ENCODE measurements at regions not wholly inside any gene's neighbourhood (a gene's known extent, or its start where the extent isn't known, plus 50 kb on each side); places are given as distances from the start of the nearest gene placed in this dataset.

GRCh38 chr6:113649276-113649675, 207.9 kb upstream of the MARCKS start:
- 30% methylated on average over 6 of the region's 6 CpGs for WGBS (ENCODE audit: missing lambda C conversion rate)
- no peak for TF ChIP-seq CHD2 (IDR thresholded peaks at IDR 0.05; ENCODE audit: low read length, partially characterized antibody)
- no peak for TF ChIP-seq POLR2AphosphoS2 (conservative IDR thresholded peaks at IDR 0.05; ENCODE audit: low read length)
- no peak for TF ChIP-seq E2F6 (IDR thresholded peaks at IDR 0.05; ENCODE audit: borderline replicate concordance, low read depth)
- TF ChIP-seq ZFP36 (IDR thresholded peaks at IDR 0.05; ENCODE audit: borderline replicate concordance, partially characterized antibody), result no peak
- TF ChIP-seq NR3C1 (IDR thresholded peaks at IDR 0.05), result no peak
- TF ChIP-seq ZNF302 (CRISPR knock-in tag; IDR thresholded peaks at IDR 0.05), result no peak
- TF ChIP-seq FOSL2 (IDR thresholded peaks at IDR 0.05), result no peak
- no peak for TF ChIP-seq FOSL2 (CRISPR knock-in tag; IDR thresholded peaks at IDR 0.05)
- TF ChIP-seq, protein P1, sequence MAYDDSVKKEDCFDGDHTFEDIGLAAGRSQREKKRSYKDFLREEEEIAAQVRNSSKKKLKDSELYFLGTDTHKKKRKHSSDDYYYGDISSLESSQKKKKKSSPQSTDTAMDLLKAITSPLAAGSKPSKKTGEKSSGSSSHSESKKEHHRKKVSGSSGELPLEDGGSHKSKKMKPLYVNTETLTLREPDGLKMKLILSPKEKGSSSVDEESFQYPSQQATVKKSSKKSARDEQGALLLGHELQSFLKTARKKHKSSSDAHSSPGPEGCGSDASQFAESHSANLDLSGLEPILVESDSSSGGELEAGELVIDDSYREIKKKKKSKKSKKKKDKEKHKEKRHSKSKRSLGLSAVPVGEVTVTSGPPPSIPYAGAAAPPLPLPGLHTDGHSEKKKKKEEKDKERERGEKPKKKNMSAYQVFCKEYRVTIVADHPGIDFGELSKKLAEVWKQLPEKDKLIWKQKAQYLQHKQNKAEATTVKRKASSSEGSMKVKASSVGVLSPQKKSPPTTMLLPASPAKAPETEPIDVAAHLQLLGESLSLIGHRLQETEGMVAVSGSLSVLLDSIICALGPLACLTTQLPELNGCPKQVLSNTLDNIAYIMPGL (CRISPR knock-in tag; IDR thresholded peaks at IDR 0.05; ENCODE audit: borderline replicate concordance), result no peak
- TF ChIP-seq NFE2L2 (conservative IDR thresholded peaks at IDR 0.05; ENCODE audit: low read length), result no peak
- TF ChIP-seq, protein P2, sequence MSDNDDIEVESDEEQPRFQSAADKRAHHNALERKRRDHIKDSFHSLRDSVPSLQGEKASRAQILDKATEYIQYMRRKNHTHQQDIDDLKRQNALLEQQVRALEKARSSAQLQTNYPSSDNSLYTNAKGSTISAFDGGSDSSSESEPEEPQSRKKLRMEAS (IDR thresholded peaks at IDR 0.05), result no peak
- no peak for TF ChIP-seq RCOR1 (IDR thresholded peaks at IDR 0.05; ENCODE audit: low read depth, low read length)
- no peak for TF ChIP-seq KDM5A (IDR thresholded peaks at IDR 0.05)
- TF ChIP-seq RFX5 (IDR thresholded peaks at IDR 0.05), result no peak
- TF ChIP-seq TFCP2L1 (CRISPR knock-in tag; IDR thresholded peaks at IDR 0.05), result no peak
- TF ChIP-seq KDM1A (IDR thresholded peaks at IDR 0.05; ENCODE audit: low read depth), result no peak
- TF ChIP-seq HOXB5 (CRISPR knock-in tag; IDR thresholded peaks at IDR 0.05), result no peak
- TF ChIP-seq, protein P3, sequence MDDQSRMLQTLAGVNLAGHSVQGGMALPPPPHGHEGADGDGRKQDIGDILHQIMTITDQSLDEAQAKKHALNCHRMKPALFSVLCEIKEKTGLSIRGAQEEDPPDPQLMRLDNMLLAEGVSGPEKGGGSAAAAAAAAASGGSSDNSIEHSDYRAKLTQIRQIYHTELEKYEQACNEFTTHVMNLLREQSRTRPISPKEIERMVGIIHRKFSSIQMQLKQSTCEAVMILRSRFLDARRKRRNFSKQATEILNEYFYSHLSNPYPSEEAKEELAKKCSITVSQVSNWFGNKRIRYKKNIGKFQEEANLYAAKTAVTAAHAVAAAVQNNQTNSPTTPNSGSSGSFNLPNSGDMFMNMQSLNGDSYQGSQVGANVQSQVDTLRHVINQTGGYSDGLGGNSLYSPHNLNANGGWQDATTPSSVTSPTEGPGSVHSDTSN (IDR thresholded peaks at IDR 0.05), result no peak
- no peak for TF ChIP-seq RNF2 (IDR thresholded peaks at IDR 0.05; ENCODE audit: borderline replicate concordance, low read depth)
- TF ChIP-seq HOXA7 (CRISPR knock-in tag; IDR thresholded peaks at IDR 0.05), result no peak
- no peak for TF ChIP-seq CBX2 (IDR thresholded peaks at IDR 0.05; ENCODE audit: borderline replicate concordance, low read depth)
- no peak overlapping the region for H3K4me3 ChIP-seq
- DNase-seq (ENCODE audit: low read depth in 1 of 2, low spot score in 1 of 2), result no peak
- peaks cover 45% of the 10 kb centered on the region for H3K4me1 ChIP-seq
- ChIA-PET CTCF (no interaction called here), POLR2A (no interaction called here)
- no peak for FAIRE-seq
- peak overlapping the region; percentile 1 to 67; a peak in 4 of 6 replicates for H3K27ac ChIP-seq
- no peaks in the 10 kb centered on the region for H3K9me3 ChIP-seq
- peak overlapping the region; percentile 55 for H3K4me2 ChIP-seq
- no peak for ATAC-seq

- TF ChIP-seq ZSCAN20 (CRISPR knock-in tag; IDR thresholded peaks at IDR 0.05), result no peak
- no peak for TF ChIP-seq HEYL (CRISPR knock-in tag; IDR thresholded peaks at IDR 0.05)
- no peak for TF ChIP-seq FOSB (CRISPR knock-in tag; IDR thresholded peaks at IDR 0.05)
- no peak for TF ChIP-seq CEBPB (IDR thresholded peaks at IDR 0.05)
- TF ChIP-seq RFX5 (IDR thresholded peaks at IDR 0.05), result no peak
- TF ChIP-seq E2F6 (IDR thresholded peaks at IDR 0.05; ENCODE audit: borderline replicate concordance, low read depth), result no peak
- TF ChIP-seq HOXB5 (CRISPR knock-in tag; IDR thresholded peaks at IDR 0.05), result no peak
- TF ChIP-seq HOXB13 (CRISPR knock-in tag; IDR thresholded peaks at IDR 0.05; ENCODE audit: low read depth), result no peak
- TF ChIP-seq RCOR1 (IDR thresholded peaks at IDR 0.05; ENCODE audit: low read depth, low read length), result no peak
- no peak for TF ChIP-seq ZNF302 (CRISPR knock-in tag; IDR thresholded peaks at IDR 0.05)
- no peak for TF ChIP-seq NR3C1 (IDR thresholded peaks at IDR 0.05)
- DNase-seq (ENCODE audit: low read depth in 1 of 2, low spot score in 1 of 2), result no peak
- ChIA-PET POLR2A (no interaction called here), CTCF (no interaction called here)
- no peaks in the 10 kb centered on the region for H3K9me3 ChIP-seq
- no peak for ATAC-seq
- peak overlapping the region; percentile 55; the same call in 1 of the 3 replicates for H3K4me2 ChIP-seq
- H3K27ac ChIP-seq, result peak overlapping the region; percentile 1 to 67; a peak in 4 of 6 replicates
- WGBS (ENCODE audit: missing lambda C conversion rate), result 67% methylated on average over 6 of the region's 6 CpGs
- H3K4me3 ChIP-seq, result no peak overlapping the region
- FAIRE-seq, result no peak
- H3K4me1 ChIP-seq, result peaks cover 43% of the 10 kb centered on the region
These were observed 207.1 kb upstream of the MARCKS start for GRCh38 chr6:113649880-113650609.

All from A549 (cell line).